ENCODE measurements at regions not wholly inside any gene's neighbourhood (a gene's known extent, or its start where the extent isn't known, plus 50 kb on each side); places are given as distances from the start of the nearest gene placed in this dataset.

DNA sequence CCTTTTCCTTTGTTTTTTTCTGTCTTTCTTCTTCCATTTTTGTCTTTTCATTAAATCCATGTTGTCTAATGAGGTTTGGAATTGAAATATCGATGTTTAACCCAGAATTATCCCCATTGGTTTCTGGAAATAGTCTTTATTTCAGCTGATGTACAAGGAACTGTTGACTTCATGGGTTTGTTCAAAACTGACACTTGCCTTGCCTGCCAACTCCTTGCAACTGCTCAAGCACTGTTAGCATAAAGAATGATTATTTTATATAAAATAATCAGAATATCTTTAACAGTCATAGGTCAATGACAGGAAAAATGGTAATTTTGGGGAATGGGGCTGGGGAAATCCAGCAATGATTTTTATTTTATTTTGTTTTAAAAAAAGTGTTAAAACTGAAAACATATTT lies 359.6 kb upstream of the LCORL start:
- Histone ChIP-seq H4K91ac (ENCODE audit: insufficient read length, low read depth, low read length) (no peak overlapping the region), H2BK20ac (ENCODE audit: low read depth, low read length, poor library complexity, severe bottlenecking) (no peak overlapping the region), H3K27me3 (ENCODE audit: insufficient read depth, low read length) (peaks cover 4% of the 10 kb centered on the region; the same call in 1 of the 2 replicates), H4K5ac (ENCODE audit: insufficient read length, low read depth, low read length) (no peak overlapping the region), H2AK5ac (ENCODE audit: insufficient read length, low read length) (no peak overlapping the region), H4K8ac (replicated peaks; ENCODE audit: insufficient read length, low read depth, low read length) (no peak overlapping the region), H3K4ac (ENCODE audit: low read depth, low read length) (no peak overlapping the region), H3K23me2 (ENCODE audit: insufficient read length, low read depth, low read length, poor library complexity, severe bottlenecking) (no peaks in the 10 kb centered on the region), H3K27ac (ENCODE audit: insufficient read length, low read depth, low read length) (no peak overlapping the region), H2BK5ac (ENCODE audit: insufficient read length, low read length) (no peak overlapping the region), H3K9me3 (ENCODE audit: control insufficient read depth, low read depth, low read length) (no peaks in the 10 kb centered on the region), H4K20me1 (ENCODE audit: control insufficient read depth, insufficient read depth, insufficient read length) (no peaks in the 10 kb centered on the region), H2BK15ac (ENCODE audit: low read depth, low read length) (no peak overlapping the region), H3K4me2 (ENCODE audit: insufficient read depth, insufficient read length, low read length) (no peak overlapping the region), H3K18ac (ENCODE audit: insufficient read length, low read depth, low read length) (no peak overlapping the region), H2BK12ac (ENCODE audit: insufficient read length, low read depth, low read length) (no peak overlapping the region), H3K56ac (ENCODE audit: insufficient read length, low read depth, low read length) (no peak overlapping the region), H3K9ac (ENCODE audit: extremely low read depth, insufficient read length, low read length) (no peak overlapping the region), H3K79me2 (ENCODE audit: insufficient read depth, low read length) (no peaks in the 10 kb centered on the region), H3K4me1 (ENCODE audit: insufficient read depth, low read length) (no peaks in the 10 kb centered on the region), H3K14ac (ENCODE audit: insufficient read depth, low read length) (no peak overlapping the region), H2BK120ac (ENCODE audit: low read depth, low read length, poor library complexity, severe bottlenecking) (no peak overlapping the region), H2AFZ (ENCODE audit: low read length) (no peak overlapping the region), H3K79me1 (ENCODE audit: insufficient read depth, low read depth, low read length, poor library complexity, severe bottlenecking) (no peaks in the 10 kb centered on the region), H3K23ac (ENCODE audit: insufficient read length, low read depth, low read length) (no peak overlapping the region), H3T11ph (ENCODE audit: low read length) (no peak overlapping the region)
- DNase-seq: no peak
- no peaks in the 10 kb centered on the region for H3K4me1 Mint-ChIP-seq
- peaks cover 81% of the 10 kb centered on the region for H3K27me3 Mint-ChIP-seq (ENCODE audit: low read depth)
- TF ChIP-seq, protein P1, sequence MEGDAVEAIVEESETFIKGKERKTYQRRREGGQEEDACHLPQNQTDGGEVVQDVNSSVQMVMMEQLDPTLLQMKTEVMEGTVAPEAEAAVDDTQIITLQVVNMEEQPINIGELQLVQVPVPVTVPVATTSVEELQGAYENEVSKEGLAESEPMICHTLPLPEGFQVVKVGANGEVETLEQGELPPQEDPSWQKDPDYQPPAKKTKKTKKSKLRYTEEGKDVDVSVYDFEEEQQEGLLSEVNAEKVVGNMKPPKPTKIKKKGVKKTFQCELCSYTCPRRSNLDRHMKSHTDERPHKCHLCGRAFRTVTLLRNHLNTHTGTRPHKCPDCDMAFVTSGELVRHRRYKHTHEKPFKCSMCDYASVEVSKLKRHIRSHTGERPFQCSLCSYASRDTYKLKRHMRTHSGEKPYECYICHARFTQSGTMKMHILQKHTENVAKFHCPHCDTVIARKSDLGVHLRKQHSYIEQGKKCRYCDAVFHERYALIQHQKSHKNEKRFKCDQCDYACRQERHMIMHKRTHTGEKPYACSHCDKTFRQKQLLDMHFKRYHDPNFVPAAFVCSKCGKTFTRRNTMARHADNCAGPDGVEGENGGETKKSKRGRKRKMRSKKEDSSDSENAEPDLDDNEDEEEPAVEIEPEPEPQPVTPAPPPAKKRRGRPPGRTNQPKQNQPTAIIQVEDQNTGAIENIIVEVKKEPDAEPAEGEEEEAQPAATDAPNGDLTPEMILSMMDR (conservative IDR thresholded peaks at IDR 0.05): no peak
- no CpG with 5 or more reads among the region's 1 CpG for WGBS (ENCODE audit: extremely low coverage, insufficient read length, low lambda C conversion rate)
- no peak overlapping the region for H3K4me3 Mint-ChIP-seq
- no peak overlapping the region for H3K27ac Mint-ChIP-seq
- H3K36me3 Mint-ChIP-seq (ENCODE audit: insufficient read depth in 1 of 3, low read depth in 3 of 3): peaks cover 0 to 11% (median 0%) of the 10 kb centered on the region in 3 experiments; a peak in 3 of 7 replicates
- H3K9me3 Mint-ChIP-seq: peaks cover 10 to 25% of the 10 kb centered on the region in 2 experiments
